ENCODE measurements at regions not wholly inside any gene's neighbourhood (a gene's known extent, or its start where the extent isn't known, plus 50 kb on each side); places are given as distances from the start of the nearest gene placed in this dataset.

GRCh38 chr20:48076247-48076646 lies 291.0 kb upstream of the SULF2 start (continued):
- no peak for TF ChIP-seq E2F5 (CRISPR knock-in tag; IDR thresholded peaks at IDR 0.05)
- TF ChIP-seq PREB (CRISPR knock-in tag; IDR thresholded peaks at IDR 0.05; ENCODE audit: borderline replicate concordance) = no peak
- TF ChIP-seq ZNF232 (CRISPR knock-in tag; IDR thresholded peaks at IDR 0.05) = no peak
- no peak for TF ChIP-seq PRRX2 (CRISPR knock-in tag; IDR thresholded peaks at IDR 0.05)
- TF ChIP-seq ZNF532 (CRISPR knock-in tag; IDR thresholded peaks at IDR 0.05; ENCODE audit: borderline replicate concordance) = no peak
- no peak for TF ChIP-seq CREB1 (CRISPR knock-in tag; IDR thresholded peaks at IDR 0.05)
- TF ChIP-seq ELF4 (CRISPR knock-in tag; IDR thresholded peaks at IDR 0.05; ENCODE audit: low read depth) = no peak

- H3K27me3 Mint-ChIP-seq (ENCODE audit: low read depth) = no peaks in the 10 kb centered on the region; the same call in 1 of the 2 replicates
- no peaks in the 10 kb centered on the region for H3K36me3 Mint-ChIP-seq
- no peak overlapping the region for H3K4me3 Mint-ChIP-seq
- CTCF ChIA-PET = interaction anchor here (0.7 kb wide), 1 partner anchor 395 kb away, joined by 3 read pairs; no protein-coding TSS in a partner anchor
- no peaks in the 10 kb centered on the region for H3K4me1 Mint-ChIP-seq
- DNase-seq (ENCODE audit: low spot score) (no peak), ATAC-seq (no peak)
- H3K27ac Mint-ChIP-seq = no peak overlapping the region
- POLR2A ChIA-PET = no interaction called here
- H3K9me3 Mint-ChIP-seq = no peaks in the 10 kb centered on the region
- TF ChIP-seq NR1H2 (CRISPR knock-in tag; IDR thresholded peaks at IDR 0.05) (no peak), SOX15 (CRISPR knock-in tag; IDR thresholded peaks at IDR 0.05) (no peak), GTF2I (CRISPR knock-in tag; conservative IDR thresholded peaks at IDR 0.05) (no peak), GRHL2 (CRISPR knock-in tag; IDR thresholded peaks at IDR 0.05; ENCODE audit: insufficient replicate concordance, severe bottlenecking) (no peak), MXD4 (CRISPR knock-in tag; IDR thresholded peaks at IDR 0.05; ENCODE audit: borderline replicate concordance) (no peak), RELA (CRISPR knock-in tag; IDR thresholded peaks at IDR 0.05; ENCODE audit: borderline replicate concordance) (no peak), JUN (CRISPR knock-in tag; IDR thresholded peaks at IDR 0.05) (no peak), FOXJ3 (CRISPR knock-in tag; IDR thresholded peaks at IDR 0.05; ENCODE audit: borderline replicate concordance) (no peak)
Measured at GRCh38 chr20:48075591-48076174, 290.4 kb upstream of the SULF2 start.

GRCh38 chr20:48070991-48071652 lies 285.8 kb upstream of the SULF2 start:
- Mint-ChIP-seq H3K36me3 (peaks cover 3% of the 10 kb centered on the region; the same call in 1 of the 2 replicates), H3K27ac (no peak overlapping the region), H3K27me3 (ENCODE audit: low read depth) (peaks cover 2% of the 10 kb centered on the region), H3K4me1 (no peaks in the 10 kb centered on the region), H3K9me3 (peaks cover 12% of the 10 kb centered on the region), H3K4me3 (no peak overlapping the region)
- DNase-seq (ENCODE audit: low spot score) (no peak), ATAC-seq (no peak)
- ChIA-PET POLR2A (no interaction called here), CTCF (no interaction called here)
- TF ChIP-seq E2F4 (CRISPR knock-in tag; IDR thresholded peaks at IDR 0.05; ENCODE audit: borderline replicate concordance, low read depth) (no peak), E2F1 (CRISPR knock-in tag; IDR thresholded peaks at IDR 0.05) (no peak), ATF2 (CRISPR knock-in tag; IDR thresholded peaks at IDR 0.05; ENCODE audit: borderline replicate concordance, low read depth) (no peak), SP1 (CRISPR knock-in tag; conservative IDR thresholded peaks at IDR 0.05) (no peak), ESRRA (CRISPR knock-in tag; IDR thresholded peaks at IDR 0.05; ENCODE audit: borderline replicate concordance) (no peak), CREB1 (CRISPR knock-in tag; IDR thresholded peaks at IDR 0.05) (no peak), TP53 (CRISPR knock-in tag; IDR thresholded peaks at IDR 0.05) (no peak), KAT7 (CRISPR knock-in tag; IDR thresholded peaks at IDR 0.05; ENCODE audit: borderline replicate concordance) (no peak), JAZF1 (CRISPR knock-in tag; IDR thresholded peaks at IDR 0.05) (no peak)
